GM21367 (cell line): ENCODE measurements at regions not wholly inside any gene's neighbourhood (a gene's known extent, or its start where the extent isn't known, plus 50 kb on each side); places are given as distances from the start of the nearest gene placed in this dataset.

Experiments
- ATAC-seq: cut with Tn5 transposase; IDR thresholded peaks from one replicate; pipeline ENCODE4 v1.9.1; 2021; ENCODE audit not compliant: unreplicated experiment

DNA sequence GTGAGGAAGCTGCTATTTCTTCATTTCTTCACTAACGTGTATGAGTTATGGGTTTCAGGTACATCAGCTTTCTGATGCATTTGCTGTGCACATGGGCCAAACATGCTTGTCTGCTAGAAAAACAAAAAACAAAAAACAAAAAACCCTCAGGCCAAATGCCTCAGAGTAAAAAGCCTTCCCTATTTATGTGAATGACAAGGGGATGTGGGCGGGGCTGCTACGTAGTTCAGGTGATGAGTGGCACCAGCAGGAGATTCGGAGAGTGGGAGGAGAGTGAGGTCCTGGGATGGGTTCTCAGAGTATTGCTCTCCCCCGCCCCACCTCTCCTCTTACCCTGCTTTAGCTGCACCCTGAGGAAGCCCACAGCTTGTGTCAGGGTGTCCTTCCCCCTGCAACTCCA lies 596.8 kb upstream of the JAG1 start:
- ATAC-seq = no peak

- no peak for ATAC-seq
These were observed 597.5 kb upstream of the JAG1 start for GRCh38 chr20:11271319-11271718.

DNA sequence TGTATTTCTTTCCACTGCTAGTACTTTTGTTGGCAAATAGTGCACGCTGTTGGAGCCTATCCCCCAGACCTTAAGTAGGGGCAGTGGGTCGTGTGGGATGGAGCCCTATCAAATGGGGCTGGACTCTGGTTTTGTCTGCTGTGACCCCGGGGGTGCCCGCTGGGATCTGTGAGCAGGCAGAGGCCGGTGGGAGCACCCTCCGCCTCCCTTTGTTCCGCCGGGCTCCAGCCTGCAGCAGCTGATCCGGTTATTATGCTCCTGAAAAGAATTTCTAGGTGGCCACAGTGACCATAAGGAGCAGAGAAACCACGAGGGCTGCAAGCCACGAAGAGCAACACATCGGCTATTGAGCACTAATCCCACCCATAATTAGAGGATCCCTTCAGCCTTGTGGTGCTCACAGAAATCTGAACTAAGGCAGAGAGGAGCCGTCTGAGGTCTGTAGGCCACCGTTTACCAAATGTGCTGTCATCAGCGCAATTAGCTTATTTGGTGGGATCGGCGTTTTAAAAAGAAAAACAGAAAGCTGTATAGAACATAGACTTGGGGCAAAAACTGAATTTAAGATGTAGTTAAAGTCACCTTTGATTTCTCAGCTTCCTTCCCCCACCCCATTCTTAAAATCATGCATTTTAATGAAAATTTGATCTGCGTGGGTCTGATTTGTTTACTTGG lies 598.3 kb upstream of the JAG1 start:
- no peak for ATAC-seq

DNA sequence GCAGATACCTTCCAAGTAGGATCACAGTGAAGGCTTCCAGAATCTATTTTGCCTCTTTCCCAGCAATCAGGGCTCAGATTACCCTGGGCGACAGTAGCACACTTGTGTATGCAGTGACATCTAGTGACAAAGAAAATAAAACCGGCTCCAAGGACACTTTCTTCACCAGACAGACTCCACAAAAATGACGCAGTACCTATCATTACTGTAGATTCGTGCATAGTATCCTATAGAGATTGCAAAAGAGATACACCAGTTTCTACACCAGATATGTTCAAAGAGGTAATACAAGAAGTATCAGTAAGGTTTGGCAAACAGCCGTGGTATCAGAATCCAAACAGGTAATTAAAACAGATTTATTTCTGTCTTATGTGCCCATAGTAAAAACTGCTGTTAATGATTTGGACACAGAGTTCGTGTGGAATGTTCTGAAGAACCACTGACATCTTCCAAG lies 600.4 kb upstream of the JAG1 start:
- no peak for ATAC-seq

DNA sequence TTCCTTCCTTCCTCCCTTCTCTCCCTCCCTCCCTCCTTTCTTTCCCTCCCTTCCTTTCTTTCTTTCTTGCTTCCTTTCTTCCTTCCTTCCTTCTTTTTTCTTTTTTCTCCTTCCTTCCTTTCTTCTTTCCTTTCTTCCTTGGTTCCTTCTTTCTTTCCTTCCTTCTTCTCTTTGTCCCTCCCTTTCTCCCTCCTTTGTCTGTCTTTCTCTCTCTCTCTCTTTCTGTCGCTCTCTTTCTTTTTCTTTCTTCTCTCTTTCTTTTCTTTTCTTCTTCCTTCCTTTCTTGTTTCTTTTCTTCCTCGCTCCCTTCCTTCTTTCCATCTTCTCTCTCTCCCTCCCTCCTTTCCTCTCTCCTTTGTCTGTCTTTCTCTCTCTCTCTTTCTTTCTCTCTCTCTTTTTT lies 601.9 kb upstream of the JAG1 start:
- ATAC-seq = no peak

DNA sequence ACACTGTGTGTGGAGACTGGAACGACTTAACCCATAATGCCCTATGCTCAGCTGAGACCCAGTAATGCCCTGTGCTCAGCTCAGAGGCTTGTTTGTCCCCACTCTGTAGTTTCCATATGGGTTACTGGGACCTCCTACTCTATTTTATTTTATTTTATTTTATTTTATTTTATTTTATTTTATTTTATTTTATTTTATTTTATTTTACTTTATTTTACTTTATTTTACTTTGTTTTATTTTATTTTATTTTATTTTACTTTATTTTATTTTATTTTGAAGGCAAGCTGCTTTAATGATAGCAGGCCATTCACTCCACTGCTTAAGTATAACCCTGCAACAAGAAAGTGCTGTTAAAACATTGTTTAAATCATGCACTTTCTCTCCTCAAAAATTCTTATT lies 603.4 kb upstream of the JAG1 start:
- ATAC-seq = no peak

- no peak for ATAC-seq
These were observed 604.1 kb upstream of the JAG1 start for GRCh38 chr20:11277858-11278257.

DNA sequence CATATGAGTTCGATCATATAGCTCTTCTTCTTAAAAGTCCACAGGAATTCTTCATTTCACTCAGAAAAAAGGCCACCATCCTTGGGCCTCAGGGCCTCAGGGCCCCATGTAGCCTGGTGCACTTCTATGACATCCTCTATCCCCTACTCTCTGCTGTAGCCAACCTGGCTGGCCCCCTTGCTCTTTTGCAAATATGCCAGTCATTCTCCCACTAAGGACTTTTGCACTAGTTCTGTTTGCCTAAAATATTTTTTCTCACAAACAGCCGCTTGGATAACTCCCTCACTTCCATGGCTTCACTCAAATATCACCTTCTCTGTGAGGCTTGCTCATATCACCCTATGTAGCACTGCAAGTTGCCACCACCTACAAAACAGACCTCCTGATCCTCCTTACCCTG lies 604.7 kb upstream of the JAG1 start:
- no peak for ATAC-seq

GRCh38 chr20:11281240-11281639 lies 607.4 kb upstream of the JAG1 start:
- no peak for ATAC-seq

GRCh38 chr20:11281768-11282167 lies 608.0 kb upstream of the JAG1 start:
- ATAC-seq = no peak

- ATAC-seq = no peak
These were observed 613.3 kb upstream of the JAG1 start for GRCh38 chr20:11287126-11287525.

GRCh38 chr20:11296221-11296620 lies 621.5 kb upstream of the BTBD3 start:
- ATAC-seq = no peak

- ATAC-seq = no peak
These were observed 620.7 kb upstream of the BTBD3 start for GRCh38 chr20:11296951-11297350.

- ATAC-seq = no peak
These were observed 616.0 kb upstream of the BTBD3 start for GRCh38 chr20:11301699-11302098.

GRCh38 chr20:11302436-11302835 lies 615.3 kb upstream of the BTBD3 start:
- ATAC-seq = no peak

DNA sequence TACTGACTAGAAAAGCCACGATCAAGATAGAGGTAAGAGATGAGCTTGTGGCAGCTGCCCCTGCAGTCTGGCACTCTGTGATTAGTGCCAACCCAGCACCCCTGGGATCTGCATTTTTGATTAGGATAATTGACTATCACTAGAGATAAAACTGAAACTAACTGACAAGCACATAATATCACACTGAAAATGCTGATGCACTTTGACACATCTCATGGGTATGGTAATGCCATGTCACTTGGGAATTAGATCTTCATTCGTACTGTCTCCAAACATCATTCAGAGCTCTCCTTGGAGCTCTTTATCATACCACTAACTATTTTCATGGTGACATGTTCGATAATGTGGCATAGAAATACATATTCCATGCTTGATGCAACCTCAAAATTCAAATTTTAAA lies 612.9 kb upstream of the BTBD3 start:
- ATAC-seq = no peak

DNA sequence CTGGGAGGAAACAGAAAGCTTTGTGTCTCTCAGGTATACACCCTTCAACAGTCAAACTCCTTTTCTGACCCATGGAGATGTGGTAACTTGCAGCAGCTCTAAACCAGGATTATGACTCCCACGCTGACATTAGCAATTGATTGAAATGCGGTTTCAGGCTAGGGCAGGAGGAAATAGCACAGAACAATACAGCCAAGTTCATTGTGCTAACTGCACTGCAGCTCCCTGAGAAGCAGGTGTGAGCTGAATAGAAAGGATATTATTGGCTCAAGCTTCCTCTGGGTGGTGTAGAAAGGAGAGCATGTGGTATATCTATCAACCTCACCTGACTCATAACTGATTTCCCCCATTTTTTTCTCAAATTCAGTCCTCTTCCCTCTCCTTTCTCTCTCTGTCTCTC lies 612.3 kb upstream of the BTBD3 start:
- ATAC-seq = no peak

DNA sequence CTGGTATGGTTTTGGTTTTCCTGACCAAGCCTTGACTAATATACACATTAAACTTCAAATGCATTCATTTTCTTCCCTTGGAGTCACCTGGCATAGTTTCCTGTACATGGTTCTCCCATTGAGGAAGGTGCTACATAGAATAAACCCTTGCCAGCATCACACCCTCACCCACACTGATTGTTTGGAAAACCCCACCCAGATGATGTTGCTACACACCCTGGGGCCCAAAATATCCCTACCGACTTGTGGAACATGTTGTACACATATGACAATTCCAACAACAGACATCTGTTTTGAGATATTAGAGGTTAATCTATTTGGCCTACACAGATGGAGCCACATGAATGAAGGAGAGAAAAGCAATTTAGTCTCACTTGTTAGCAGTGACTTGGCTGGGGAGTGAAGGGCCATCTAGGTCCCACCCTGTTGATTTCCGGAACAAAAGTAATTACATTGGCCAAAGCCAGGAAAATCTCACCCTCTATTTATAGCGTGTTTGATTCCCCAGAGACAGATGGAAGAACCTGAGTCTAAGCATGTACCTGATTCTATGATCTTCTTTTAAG lies 606.0 kb upstream of the BTBD3 start:
- no peak for ATAC-seq

GRCh38 chr20:11315525-11315924 lies 602.2 kb upstream of the BTBD3 start:
- no peak for ATAC-seq

DNA sequence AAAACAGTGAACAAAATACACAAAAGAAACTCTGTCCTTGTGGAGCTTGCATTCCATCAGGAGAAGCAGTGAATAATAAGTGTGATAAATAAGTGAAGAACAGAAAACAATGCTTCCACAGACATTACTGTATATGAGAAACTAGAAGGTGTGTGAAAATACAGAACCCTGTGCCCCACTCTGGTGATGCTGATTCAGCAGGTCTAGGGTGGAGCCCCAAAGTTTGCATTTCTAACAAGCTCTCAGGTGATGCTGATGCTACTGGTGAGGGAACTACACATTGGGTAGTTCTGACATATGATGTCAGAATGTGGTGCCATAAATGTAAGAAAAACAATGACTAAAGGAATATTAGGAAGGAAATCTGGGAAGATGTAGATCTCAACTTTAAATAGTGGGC lies 601.4 kb upstream of the BTBD3 start:
- no peak for ATAC-seq

GRCh38 chr20:11320033-11320432 lies 597.7 kb upstream of the BTBD3 start:
- no peak for ATAC-seq

DNA sequence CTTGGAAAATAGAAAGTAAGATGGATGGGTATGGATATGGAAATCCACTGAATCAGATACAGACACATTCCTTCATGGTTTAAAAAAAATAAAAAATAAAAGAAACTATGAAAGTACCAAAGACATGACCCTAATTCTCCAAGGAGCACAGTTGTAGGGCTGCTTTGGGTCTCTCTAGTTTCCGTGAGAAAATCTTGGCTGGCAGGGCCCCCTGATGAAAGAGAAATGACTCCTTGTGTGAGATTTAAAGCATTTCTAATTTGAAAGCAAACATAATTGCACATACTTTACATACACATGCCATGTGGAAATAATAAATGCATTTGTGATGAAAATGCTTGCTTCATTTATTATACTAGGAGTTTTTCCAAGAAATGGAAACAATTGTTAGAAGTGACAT lies 593.9 kb upstream of the BTBD3 start:
- ATAC-seq = no peak

DNA sequence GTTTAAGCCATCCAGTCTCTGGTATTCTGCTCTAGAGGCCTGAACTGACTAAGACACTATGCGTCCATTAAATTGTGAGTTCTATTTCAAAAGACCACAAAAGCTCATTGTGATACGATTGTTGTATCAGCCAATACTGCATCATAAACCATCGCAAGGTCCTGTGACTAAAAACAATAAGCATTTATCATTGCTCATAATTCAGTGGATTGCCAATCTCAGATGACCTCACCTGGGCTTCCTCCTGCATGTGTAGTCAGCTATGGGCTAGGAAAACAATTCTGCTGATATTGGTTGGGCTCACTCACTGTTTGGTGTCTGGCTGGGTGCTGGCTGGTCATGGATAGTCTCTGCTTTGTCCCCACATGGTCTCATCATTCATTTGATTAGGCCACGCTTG lies 592.7 kb upstream of the BTBD3 start:
- no peak for ATAC-seq
